NB4 (cell line): ENCODE measurements at regions not wholly inside any gene's neighbourhood (a gene's known extent, or its start where the extent isn't known, plus 50 kb on each side); places are given as distances from the start of the nearest gene placed in this dataset.

ENCODE experiments used
- MAX ChIP-seq: IDR thresholded peaks from 2 replicates; pipeline ENCODE4 v1.6.1; 2011; ENCODE audit warnings: low read depth, low read length
- MYC ChIP-seq: IDR thresholded peaks from 2 replicates; pipeline ENCODE4 v1.6.1; 2011; ENCODE audit warnings: low read depth, low read length
- POLR2A ChIP-seq: IDR thresholded peaks from 2 replicates; pipeline ENCODE4 v1.6.1; 2011; ENCODE audit warnings: mild to moderate bottlenecking; ENCODE audit not compliant: insufficient read length; ENCODE audit errors: extremely low read depth
- TF ChIP-seq, protein P1 (sequence below): IDR thresholded peaks from one replicate; pipeline ENCODE4 v1.5.1; 2012; ENCODE audit warnings: low read depth, low read length

GRCh38 chr4:78673337-78673736 is 102.8 kb upstream of the BMP2K start:
- TF ChIP-seq POLR2A, result no peak
- TF ChIP-seq, protein P1, sequence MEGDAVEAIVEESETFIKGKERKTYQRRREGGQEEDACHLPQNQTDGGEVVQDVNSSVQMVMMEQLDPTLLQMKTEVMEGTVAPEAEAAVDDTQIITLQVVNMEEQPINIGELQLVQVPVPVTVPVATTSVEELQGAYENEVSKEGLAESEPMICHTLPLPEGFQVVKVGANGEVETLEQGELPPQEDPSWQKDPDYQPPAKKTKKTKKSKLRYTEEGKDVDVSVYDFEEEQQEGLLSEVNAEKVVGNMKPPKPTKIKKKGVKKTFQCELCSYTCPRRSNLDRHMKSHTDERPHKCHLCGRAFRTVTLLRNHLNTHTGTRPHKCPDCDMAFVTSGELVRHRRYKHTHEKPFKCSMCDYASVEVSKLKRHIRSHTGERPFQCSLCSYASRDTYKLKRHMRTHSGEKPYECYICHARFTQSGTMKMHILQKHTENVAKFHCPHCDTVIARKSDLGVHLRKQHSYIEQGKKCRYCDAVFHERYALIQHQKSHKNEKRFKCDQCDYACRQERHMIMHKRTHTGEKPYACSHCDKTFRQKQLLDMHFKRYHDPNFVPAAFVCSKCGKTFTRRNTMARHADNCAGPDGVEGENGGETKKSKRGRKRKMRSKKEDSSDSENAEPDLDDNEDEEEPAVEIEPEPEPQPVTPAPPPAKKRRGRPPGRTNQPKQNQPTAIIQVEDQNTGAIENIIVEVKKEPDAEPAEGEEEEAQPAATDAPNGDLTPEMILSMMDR, result no peak
- no peak for TF ChIP-seq MAX
- TF ChIP-seq MYC, result no peak
